Stimulated activated naive B cell treated with anti-CD40 and anti-IgM and Interleukin-4, amounts not matched to agents 10 μg/mL and 1 μg/mL and 100 μg/mL, for 72 hours (primary cell): ENCODE measurements at regions not wholly inside any gene's neighbourhood (a gene's known extent, or its start where the extent isn't known, plus 50 kb on each side); places are given as distances from the start of the nearest gene placed in this dataset.
A peak's percentile ranks its signal among the peaks of the same experiment; 100 is the strongest.

Experiments used
- ATAC-seq, 2 donors: fragments of 150-1000 bp; cut with Tn5 transposase; replicated peaks; 2 replicates each; pipeline ENCODE4 v1.10.0; 2021; ENCODE audit warnings: moderate library complexity in 1 of 2
- DNase-seq: peaks from one replicate; pipeline ENCODE4 v3.0.0; 2021
- H3K27ac Mint-ChIP-seq: one replicate; pipeline ENCODE4 v1.8.0; 2022; ENCODE audit warnings: mild to moderate bottlenecking, mixed read lengths
- H3K27me3 Mint-ChIP-seq, 2 donors: one replicate each; pipeline ENCODE4 v1.8.0; 2022; ENCODE audit warnings: mixed read lengths in 2 of 2
- H3K36me3 Mint-ChIP-seq, 2 donors: one replicate each; pipeline ENCODE4 v1.8.0; 2022; ENCODE audit warnings: mixed read lengths in 2 of 2, mild to moderate bottlenecking in 1 of 2
- H3K4me1 Mint-ChIP-seq, 2 donors: one replicate each; pipeline ENCODE4 v1.8.0; 2022; ENCODE audit warnings: mixed read lengths in 2 of 2, mild to moderate bottlenecking in 1 of 2
- H3K4me3 Mint-ChIP-seq, 2 donors: one replicate each; pipeline ENCODE4 v1.8.0; 2022; ENCODE audit warnings: mild to moderate bottlenecking in 2 of 2, mixed read lengths in 2 of 2, moderate library complexity in 1 of 2
- H3K9me3 Mint-ChIP-seq, 2 donors: one replicate each; pipeline ENCODE4 v1.8.0; 2022; ENCODE audit warnings: mixed read lengths in 2 of 2, mild to moderate bottlenecking in 1 of 2

GRCh38 chr20:39935901-39936300 is 753.1 kb downstream of the MAFB start:
- no peak for ATAC-seq
- H3K27ac Mint-ChIP-seq, result no peak overlapping the region
- no peak overlapping the region for H3K4me3 Mint-ChIP-seq
- H3K27me3 Mint-ChIP-seq, result no peaks in the 10 kb centered on the region
- peaks cover 0 to 4% of the 10 kb centered on the region in 2 donors for H3K9me3 Mint-ChIP-seq
- no peaks in the 10 kb centered on the region for H3K36me3 Mint-ChIP-seq
- DNase-seq, result no peak
- H3K4me1 Mint-ChIP-seq, result no peaks in the 10 kb centered on the region

- Mint-ChIP-seq H3K36me3 (no peaks in the 10 kb centered on the region), H3K9me3 (peaks cover 0 to 4% of the 10 kb centered on the region in 2 donors), H3K4me3 (no peak overlapping the region), H3K4me1 (no peaks in the 10 kb centered on the region), H3K27me3 (peaks cover 0 to 5% of the 10 kb centered on the region in 2 donors), H3K27ac (no peak overlapping the region)
- DNase-seq (no peak), ATAC-seq (no peak)
Measured at GRCh38 chr20:39916236-39916765, 772.7 kb downstream of the MAFB start.

- DNase-seq (no peak), ATAC-seq (peak in 1 of 2 donors; percentile 53)
- Mint-ChIP-seq H3K36me3 (no peaks in the 10 kb centered on the region), H3K4me1 (no peaks in the 10 kb centered on the region), H3K27me3 (no peaks in the 10 kb centered on the region), H3K4me3 (no peak overlapping the region), H3K27ac (no peak overlapping the region), H3K9me3 (peaks cover 0 to 2% of the 10 kb centered on the region in 2 donors)
Measured at GRCh38 chr20:39913274-39913673, 775.8 kb downstream of the MAFB start.

- Mint-ChIP-seq H3K36me3 (no peaks in the 10 kb centered on the region), H3K4me3 (no peak overlapping the region), H3K27ac (no peak overlapping the region), H3K27me3 (peaks cover under 1 to 1% of the 10 kb centered on the region in 2 donors), H3K9me3 (no peaks in the 10 kb centered on the region), H3K4me1 (no peaks in the 10 kb centered on the region)
- ATAC-seq (no peak), DNase-seq (no peak)
Measured at GRCh38 chr20:39911497-39911896, 777.5 kb downstream of the MAFB start.

- Mint-ChIP-seq H3K27me3 (peaks cover 4 to 6% of the 10 kb centered on the region in 2 donors), H3K27ac (no peak overlapping the region), H3K4me1 (no peaks in the 10 kb centered on the region), H3K36me3 (no peaks in the 10 kb centered on the region), H3K4me3 (no peak overlapping the region), H3K9me3 (peaks cover 0 to 1% of the 10 kb centered on the region in 2 donors)
- no peak for ATAC-seq
- no peak for DNase-seq
Measured at GRCh38 chr20:39910536-39910935, 778.5 kb downstream of the MAFB start.

- Mint-ChIP-seq H3K4me3 (no peak overlapping the region), H3K36me3 (no peaks in the 10 kb centered on the region), H3K27me3 (peaks cover 4 to 6% of the 10 kb centered on the region in 2 donors), H3K4me1 (no peaks in the 10 kb centered on the region), H3K9me3 (peaks cover 0 to 1% of the 10 kb centered on the region in 2 donors), H3K27ac (no peak overlapping the region)
- ATAC-seq, result peak; percentile 50 to 60
- no peak for DNase-seq
Measured at GRCh38 chr20:39909447-39909846, 779.6 kb downstream of the MAFB start.

- Mint-ChIP-seq H3K27ac (no peak overlapping the region), H3K4me3 (no peak overlapping the region), H3K9me3 (peaks cover 0 to 1% of the 10 kb centered on the region in 2 donors), H3K27me3 (peaks cover 4 to 8% of the 10 kb centered on the region in 2 donors), H3K4me1 (no peaks in the 10 kb centered on the region), H3K36me3 (no peaks in the 10 kb centered on the region)
- no peak for DNase-seq
- no peak for ATAC-seq
Measured at GRCh38 chr20:39904476-39905112, 784.4 kb downstream of the MAFB start.

GRCh38 chr20:39903806-39904465 is 785.1 kb downstream of the MAFB start:
- H3K4me3 Mint-ChIP-seq, result no peak overlapping the region
- H3K27ac Mint-ChIP-seq, result no peak overlapping the region
- H3K4me1 Mint-ChIP-seq, result no peaks in the 10 kb centered on the region
- H3K36me3 Mint-ChIP-seq, result no peaks in the 10 kb centered on the region
- H3K27me3 Mint-ChIP-seq, result peaks cover 4 to 11% of the 10 kb centered on the region in 2 donors
- DNase-seq, result no peak
- H3K9me3 Mint-ChIP-seq, result peaks cover 0 to 1% of the 10 kb centered on the region in 2 donors
- no peak for ATAC-seq

- H3K4me1 Mint-ChIP-seq, result no peaks in the 10 kb centered on the region
- H3K9me3 Mint-ChIP-seq, result no peaks in the 10 kb centered on the region
- H3K4me3 Mint-ChIP-seq, result no peak overlapping the region
- no peaks in the 10 kb centered on the region for H3K36me3 Mint-ChIP-seq
- DNase-seq (no peak), ATAC-seq (no peak)
- no peak overlapping the region for H3K27ac Mint-ChIP-seq
- H3K27me3 Mint-ChIP-seq, result peaks cover 4 to 11% of the 10 kb centered on the region in 2 donors
Measured at GRCh38 chr20:39899881-39900280, 789.2 kb downstream of the MAFB start.

- H3K4me1 Mint-ChIP-seq, result no peaks in the 10 kb centered on the region
- no peaks in the 10 kb centered on the region for H3K36me3 Mint-ChIP-seq
- peaks cover 4 to 11% of the 10 kb centered on the region in 2 donors for H3K27me3 Mint-ChIP-seq
- no peaks in the 10 kb centered on the region for H3K9me3 Mint-ChIP-seq
- no peak for DNase-seq
- no peak overlapping the region for H3K4me3 Mint-ChIP-seq
- no peak overlapping the region for H3K27ac Mint-ChIP-seq
- no peak for ATAC-seq
Measured at GRCh38 chr20:39898467-39898852, 790.6 kb downstream of the MAFB start.

GRCh38 chr20:39897781-39898466 is 791.1 kb downstream of the MAFB start:
- Mint-ChIP-seq H3K36me3 (no peaks in the 10 kb centered on the region), H3K27me3 (peaks cover 4 to 16% of the 10 kb centered on the region in 2 donors), H3K4me3 (no peak overlapping the region), H3K27ac (no peak overlapping the region), H3K4me1 (no peaks in the 10 kb centered on the region), H3K9me3 (no peaks in the 10 kb centered on the region)
- no peak for DNase-seq
- ATAC-seq, result no peak

- Mint-ChIP-seq H3K27ac (no peak overlapping the region), H3K9me3 (no peaks in the 10 kb centered on the region), H3K4me1 (no peaks in the 10 kb centered on the region), H3K27me3 (peaks cover 4 to 22% of the 10 kb centered on the region in 2 donors), H3K4me3 (no peak overlapping the region), H3K36me3 (no peaks in the 10 kb centered on the region)
- no peak for ATAC-seq
- no peak for DNase-seq
Measured at GRCh38 chr20:39897058-39897457, 792.0 kb downstream of the MAFB start.

- Mint-ChIP-seq H3K27ac (no peak overlapping the region), H3K27me3 (peaks cover 4 to 16% of the 10 kb centered on the region in 2 donors), H3K36me3 (no peaks in the 10 kb centered on the region), H3K4me3 (no peak overlapping the region), H3K4me1 (no peaks in the 10 kb centered on the region), H3K9me3 (no peaks in the 10 kb centered on the region)
- DNase-seq (no peak), ATAC-seq (no peak)
Measured at GRCh38 chr20:39894067-39894466, 795.0 kb downstream of the MAFB start.

- Mint-ChIP-seq H3K9me3 (no peaks in the 10 kb centered on the region), H3K4me1 (no peaks in the 10 kb centered on the region), H3K27ac (no peak overlapping the region), H3K36me3 (no peaks in the 10 kb centered on the region), H3K4me3 (no peak overlapping the region), H3K27me3 (peaks cover 4 to 10% of the 10 kb centered on the region in 2 donors)
- DNase-seq, result no peak
- no peak for ATAC-seq
Measured at GRCh38 chr20:39893003-39893685, 795.9 kb downstream of the MAFB start.
